Erythroblast (primary cell): ENCODE measurements at regions not wholly inside any gene's neighbourhood (a gene's known extent, or its start where the extent isn't known, plus 50 kb on each side); places are given as distances from the start of the nearest gene placed in this dataset.

Experiments used
- GATA1 ChIP-seq: IDR thresholded peaks from 2 replicates; pipeline ENCODE4 v1.6.1; 2011; ENCODE audit warnings: low read depth, mild to moderate bottlenecking, control low read depth, low read length, moderate library complexity
- POLR2A ChIP-seq: IDR thresholded peaks from 2 replicates; pipeline ENCODE4 v1.6.1; 2011; ENCODE audit warnings: mild to moderate bottlenecking, low read length

- TF ChIP-seq POLR2A (no peak), GATA1 (no peak)
Observed at GRCh38 chr7:130881799-130882141, 147.8 kb upstream of the KLF14 start.
